Stomach (tissue), 4 donors: ENCODE measurements at regions not wholly inside any gene's neighbourhood (a gene's known extent, or its start where the extent isn't known, plus 50 kb on each side); places are given as distances from the start of the nearest gene placed in this dataset.

ENCODE experiments used
- CTCF ChIP-seq, 7 experiments: fragments of 450-650 bp in 4 of 7; fragments of 200-600 bp in 3 of 7; sonication (generic) in 3 of 7; IDR thresholded peaks; one replicate each; pipeline ENCODE4 v1.5.1; 2016 to 2019; ENCODE audit warnings: antibody characterized with exemption in 7 of 7, control low read depth in 2 of 7, mild to moderate bottlenecking in 1 of 7
- EP300 ChIP-seq: sonication (generic); formaldehyde crosslinking; IDR thresholded peaks from one replicate; pipeline ENCODE4 v1.6.1; 2017; ENCODE audit warnings: antibody characterized with exemption
- POLR2A ChIP-seq, 4 donors: fragments of 450-650 bp; IDR thresholded peaks; one replicate each; pipeline ENCODE4 v1.6.1; 2016; ENCODE audit warnings: antibody characterized with exemption in 4 of 4, control low read depth in 2 of 4, mild to moderate bottlenecking in 1 of 4, moderate library complexity in 1 of 4
- POLR2AphosphoS5 ChIP-seq, 3 donors: sonication (generic); formaldehyde crosslinking; IDR thresholded peaks; one replicate each; pipeline ENCODE4 v1.6.1; 2016; ENCODE audit warnings: antibody characterized with exemption in 3 of 3

DNA sequence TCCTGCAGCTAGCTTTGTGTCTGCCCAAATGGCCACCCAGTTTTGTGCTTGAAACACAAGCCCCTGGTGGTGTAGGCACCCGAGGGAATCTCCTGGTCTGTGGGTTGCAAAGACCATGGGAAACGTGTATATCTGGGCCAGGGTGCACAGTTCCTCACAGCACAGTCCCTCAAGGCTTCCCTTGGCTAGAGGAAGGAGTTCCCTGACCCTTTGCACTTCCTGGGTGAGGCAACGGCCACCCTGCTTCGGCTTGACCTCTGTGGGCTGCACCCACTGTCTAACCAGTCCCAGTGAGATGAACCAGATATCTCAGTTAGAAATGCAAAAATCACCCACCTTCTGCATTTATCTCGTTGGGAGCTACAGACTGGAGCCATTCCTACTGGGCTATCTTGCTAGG, 865.0 kb upstream of the ACO1 start:
- no peak for TF ChIP-seq CTCF (IDR thresholded peaks at IDR 0.05)
- TF ChIP-seq POLR2A (IDR thresholded peaks at IDR 0.05): no peak
- no peak for TF ChIP-seq EP300
- no peak for TF ChIP-seq POLR2AphosphoS5 (IDR thresholded peaks at IDR 0.05)
